HFFc6 (cell line): ENCODE measurements at regions not wholly inside any gene's neighbourhood (a gene's known extent, or its start where the extent isn't known, plus 50 kb on each side); places are given as distances from the start of the nearest gene placed in this dataset.

Experiments used
- DNase-seq: peaks from one replicate; pipeline ENCODE4 v3.0.0-alpha.2; 2018
- H3K27ac Mint-ChIP-seq: 2 replicates; pipeline ENCODE4 v1.8.0; 2020; ENCODE audit warnings: mild to moderate bottlenecking, mixed read lengths
- H3K27me3 Mint-ChIP-seq: 2 replicates; pipeline ENCODE4 v1.8.0; 2021; ENCODE audit warnings: mild to moderate bottlenecking, moderate library complexity, mixed read lengths; ENCODE audit not compliant: insufficient read depth
- H3K36me3 Mint-ChIP-seq: 2 replicates; pipeline ENCODE4 v1.8.0; 2021; ENCODE audit warnings: low read depth, mixed read lengths
- H3K4me1 Mint-ChIP-seq: 2 replicates; pipeline ENCODE4 v1.8.0; 2020; ENCODE audit warnings: low read depth, mixed read lengths
- H3K4me3 Mint-ChIP-seq: 2 replicates; pipeline ENCODE4 v1.8.0; 2020; ENCODE audit warnings: mild to moderate bottlenecking, moderate library complexity, mixed read lengths
- H3K9me3 Mint-ChIP-seq: 2 replicates; pipeline ENCODE4 v1.8.0; 2020; ENCODE audit warnings: mild to moderate bottlenecking, mixed read lengths
- CTCF ChIP-seq: fragments of 200-600 bp; sonication (generic); IDR thresholded peaks from 2 replicates; pipeline ENCODE4 v1.5.0; 2021; ENCODE audit warnings: antibody characterized with exemption, mild to moderate bottlenecking

- no peaks in the 10 kb centered on the region for H3K27me3 Mint-ChIP-seq
- DNase-seq, result no peak
- TF ChIP-seq CTCF, result no peak
- H3K4me1 Mint-ChIP-seq, result no peaks in the 10 kb centered on the region
- H3K9me3 Mint-ChIP-seq, result peaks cover 36% of the 10 kb centered on the region
- H3K36me3 Mint-ChIP-seq, result no peaks in the 10 kb centered on the region
- no peak overlapping the region for H3K27ac Mint-ChIP-seq
- H3K4me3 Mint-ChIP-seq, result no peak overlapping the region
Measured at GRCh38 chr5:86330736-86331135, 287.0 kb upstream of the COX7C start.

- H3K36me3 Mint-ChIP-seq, result peaks cover 4% of the 10 kb centered on the region; the same call in 1 of the 2 replicates
- H3K4me1 Mint-ChIP-seq, result no peaks in the 10 kb centered on the region
- no peak for TF ChIP-seq CTCF
- H3K9me3 Mint-ChIP-seq, result peaks cover 41% of the 10 kb centered on the region
- no peaks in the 10 kb centered on the region for H3K27me3 Mint-ChIP-seq
- H3K4me3 Mint-ChIP-seq, result no peak overlapping the region
- no peak overlapping the region for H3K27ac Mint-ChIP-seq
- no peak for DNase-seq
Measured at GRCh38 chr5:86332851-86333250, 284.9 kb upstream of the COX7C start.

GRCh38 chr5:86337667-86338460 is 279.9 kb upstream of the COX7C start:
- H3K36me3 Mint-ChIP-seq, result peaks cover 4% of the 10 kb centered on the region; the same call in 1 of the 2 replicates
- DNase-seq, result no peak
- no peaks in the 10 kb centered on the region for H3K27me3 Mint-ChIP-seq
- no peak overlapping the region for H3K4me3 Mint-ChIP-seq
- H3K9me3 Mint-ChIP-seq, result peaks cover 25% of the 10 kb centered on the region
- H3K27ac Mint-ChIP-seq, result no peak overlapping the region
- H3K4me1 Mint-ChIP-seq, result no peaks in the 10 kb centered on the region
- TF ChIP-seq CTCF, result no peak

GRCh38 chr5:86354664-86355063 is 263.1 kb upstream of the COX7C start:
- Mint-ChIP-seq H3K27ac (no peak overlapping the region), H3K36me3 (no peaks in the 10 kb centered on the region), H3K4me1 (no peaks in the 10 kb centered on the region), H3K4me3 (no peak overlapping the region), H3K27me3 (no peaks in the 10 kb centered on the region), H3K9me3 (peaks cover 10% of the 10 kb centered on the region)
- no peak for DNase-seq
- TF ChIP-seq CTCF, result no peak

GRCh38 chr5:86360801-86361200 is 256.9 kb upstream of the COX7C start:
- Mint-ChIP-seq H3K27ac (no peak overlapping the region), H3K9me3 (peaks cover 25% of the 10 kb centered on the region), H3K4me3 (no peak overlapping the region), H3K4me1 (no peaks in the 10 kb centered on the region), H3K27me3 (no peaks in the 10 kb centered on the region), H3K36me3 (no peaks in the 10 kb centered on the region)
- no peak for DNase-seq
- no peak for TF ChIP-seq CTCF
